ENCODE measurements at regions not wholly inside any gene's neighbourhood (a gene's known extent, or its start where the extent isn't known, plus 50 kb on each side); places are given as distances from the start of the nearest gene placed in this dataset.

GRCh38 chr2:122194546-122194945, 439.1 kb downstream of the TSN start:
- TF ChIP-seq, protein P1, sequence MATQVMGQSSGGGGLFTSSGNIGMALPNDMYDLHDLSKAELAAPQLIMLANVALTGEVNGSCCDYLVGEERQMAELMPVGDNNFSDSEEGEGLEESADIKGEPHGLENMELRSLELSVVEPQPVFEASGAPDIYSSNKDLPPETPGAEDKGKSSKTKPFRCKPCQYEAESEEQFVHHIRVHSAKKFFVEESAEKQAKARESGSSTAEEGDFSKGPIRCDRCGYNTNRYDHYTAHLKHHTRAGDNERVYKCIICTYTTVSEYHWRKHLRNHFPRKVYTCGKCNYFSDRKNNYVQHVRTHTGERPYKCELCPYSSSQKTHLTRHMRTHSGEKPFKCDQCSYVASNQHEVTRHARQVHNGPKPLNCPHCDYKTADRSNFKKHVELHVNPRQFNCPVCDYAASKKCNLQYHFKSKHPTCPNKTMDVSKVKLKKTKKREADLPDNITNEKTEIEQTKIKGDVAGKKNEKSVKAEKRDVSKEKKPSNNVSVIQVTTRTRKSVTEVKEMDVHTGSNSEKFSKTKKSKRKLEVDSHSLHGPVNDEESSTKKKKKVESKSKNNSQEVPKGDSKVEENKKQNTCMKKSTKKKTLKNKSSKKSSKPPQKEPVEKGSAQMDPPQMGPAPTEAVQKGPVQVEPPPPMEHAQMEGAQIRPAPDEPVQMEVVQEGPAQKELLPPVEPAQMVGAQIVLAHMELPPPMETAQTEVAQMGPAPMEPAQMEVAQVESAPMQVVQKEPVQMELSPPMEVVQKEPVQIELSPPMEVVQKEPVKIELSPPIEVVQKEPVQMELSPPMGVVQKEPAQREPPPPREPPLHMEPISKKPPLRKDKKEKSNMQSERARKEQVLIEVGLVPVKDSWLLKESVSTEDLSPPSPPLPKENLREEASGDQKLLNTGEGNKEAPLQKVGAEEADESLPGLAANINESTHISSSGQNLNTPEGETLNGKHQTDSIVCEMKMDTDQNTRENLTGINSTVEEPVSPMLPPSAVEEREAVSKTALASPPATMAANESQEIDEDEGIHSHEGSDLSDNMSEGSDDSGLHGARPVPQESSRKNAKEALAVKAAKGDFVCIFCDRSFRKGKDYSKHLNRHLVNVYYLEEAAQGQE (IDR thresholded peaks at IDR 0.05; ENCODE audit: insufficient read depth in 1 of 2, low read depth in 2 of 2, low read length in 2 of 2): no peak
- no peak for TF ChIP-seq SIN3A (IDR thresholded peaks at IDR 0.05; ENCODE audit: borderline replicate concordance, insufficient read depth, low read length)
- TF ChIP-seq POLR2AphosphoS5 (IDR thresholded peaks at IDR 0.05; ENCODE audit: low read depth, low read length): no peak
- no peak for TF ChIP-seq TAF1 (IDR thresholded peaks at IDR 0.05; ENCODE audit: borderline replicate concordance, insufficient read depth, low read length)
- TF ChIP-seq FOXP2 (optimal IDR thresholded peaks at IDR 0.05; ENCODE audit: borderline replicate concordance, extremely low read depth, extremely low read length, insufficient read depth): no peak

Measured in PFSK-1 (cell line).